ENCODE measurements at regions not wholly inside any gene's neighbourhood (a gene's known extent, or its start where the extent isn't known, plus 50 kb on each side); places are given as distances from the start of the nearest gene placed in this dataset.

DNA sequence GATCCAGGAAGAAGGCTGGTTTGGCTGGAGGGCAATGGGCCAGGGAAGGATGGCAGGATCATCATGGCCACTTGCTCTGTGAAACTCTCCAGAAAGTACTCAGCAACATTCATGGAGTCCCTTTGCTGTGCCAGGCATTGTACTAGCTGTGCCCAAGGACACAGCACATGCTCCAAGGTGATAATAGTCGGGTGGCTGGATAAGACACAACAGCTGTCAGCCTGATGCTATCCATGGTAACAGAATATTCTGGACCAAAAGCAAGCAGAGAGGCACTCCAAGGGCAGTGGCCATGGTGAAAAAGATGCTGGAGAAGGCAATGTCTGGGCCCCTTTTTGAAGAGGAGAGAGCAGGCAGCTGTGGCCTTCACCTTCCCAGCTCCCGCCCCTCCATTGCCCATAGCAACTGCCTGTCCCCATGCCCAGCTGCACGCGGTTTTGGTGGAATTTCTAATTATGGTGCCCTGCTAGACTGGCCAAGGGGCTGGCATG lies 113.8 kb upstream of the CPEB4 start:
- intact Hi-C loops (cut with DNase I) = loop anchor here in 1 of 10 donors (10.0 kb wide), 1 partner anchor 110 kb away; the partner anchor contains the start of gene CPEB4
- Histone ChIP-seq H3K36me3 (no peaks in the 10 kb centered on the region), H3K4me1 (peaks cover 0 to 42% (median 5%) of the 10 kb centered on the region in 12 donors), H3K4me3 (no peak overlapping the region), H3K27me3 (no peaks in the 10 kb centered on the region), H3K9me3 (no peaks in the 10 kb centered on the region), H3K27ac (peak overlapping the region in 11 of 12 donors; percentile 32 to 89 (median 72))
- peak in 4 of 5 donors; percentile 54 to 81 (median 68) for DNase-seq
- peak; percentile 93 to 96 (median 94) for ATAC-seq
- WGBS, 4 donors = 59 to 72% (median 65%) methylated on average over 4 of the region's 4 CpGs
- no peak for TF ChIP-seq POLR2A (IDR thresholded peaks at IDR 0.05)
- TF ChIP-seq, protein P1, sequence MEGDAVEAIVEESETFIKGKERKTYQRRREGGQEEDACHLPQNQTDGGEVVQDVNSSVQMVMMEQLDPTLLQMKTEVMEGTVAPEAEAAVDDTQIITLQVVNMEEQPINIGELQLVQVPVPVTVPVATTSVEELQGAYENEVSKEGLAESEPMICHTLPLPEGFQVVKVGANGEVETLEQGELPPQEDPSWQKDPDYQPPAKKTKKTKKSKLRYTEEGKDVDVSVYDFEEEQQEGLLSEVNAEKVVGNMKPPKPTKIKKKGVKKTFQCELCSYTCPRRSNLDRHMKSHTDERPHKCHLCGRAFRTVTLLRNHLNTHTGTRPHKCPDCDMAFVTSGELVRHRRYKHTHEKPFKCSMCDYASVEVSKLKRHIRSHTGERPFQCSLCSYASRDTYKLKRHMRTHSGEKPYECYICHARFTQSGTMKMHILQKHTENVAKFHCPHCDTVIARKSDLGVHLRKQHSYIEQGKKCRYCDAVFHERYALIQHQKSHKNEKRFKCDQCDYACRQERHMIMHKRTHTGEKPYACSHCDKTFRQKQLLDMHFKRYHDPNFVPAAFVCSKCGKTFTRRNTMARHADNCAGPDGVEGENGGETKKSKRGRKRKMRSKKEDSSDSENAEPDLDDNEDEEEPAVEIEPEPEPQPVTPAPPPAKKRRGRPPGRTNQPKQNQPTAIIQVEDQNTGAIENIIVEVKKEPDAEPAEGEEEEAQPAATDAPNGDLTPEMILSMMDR (IDR thresholded peaks at IDR 0.05) = no peak

DNA sequence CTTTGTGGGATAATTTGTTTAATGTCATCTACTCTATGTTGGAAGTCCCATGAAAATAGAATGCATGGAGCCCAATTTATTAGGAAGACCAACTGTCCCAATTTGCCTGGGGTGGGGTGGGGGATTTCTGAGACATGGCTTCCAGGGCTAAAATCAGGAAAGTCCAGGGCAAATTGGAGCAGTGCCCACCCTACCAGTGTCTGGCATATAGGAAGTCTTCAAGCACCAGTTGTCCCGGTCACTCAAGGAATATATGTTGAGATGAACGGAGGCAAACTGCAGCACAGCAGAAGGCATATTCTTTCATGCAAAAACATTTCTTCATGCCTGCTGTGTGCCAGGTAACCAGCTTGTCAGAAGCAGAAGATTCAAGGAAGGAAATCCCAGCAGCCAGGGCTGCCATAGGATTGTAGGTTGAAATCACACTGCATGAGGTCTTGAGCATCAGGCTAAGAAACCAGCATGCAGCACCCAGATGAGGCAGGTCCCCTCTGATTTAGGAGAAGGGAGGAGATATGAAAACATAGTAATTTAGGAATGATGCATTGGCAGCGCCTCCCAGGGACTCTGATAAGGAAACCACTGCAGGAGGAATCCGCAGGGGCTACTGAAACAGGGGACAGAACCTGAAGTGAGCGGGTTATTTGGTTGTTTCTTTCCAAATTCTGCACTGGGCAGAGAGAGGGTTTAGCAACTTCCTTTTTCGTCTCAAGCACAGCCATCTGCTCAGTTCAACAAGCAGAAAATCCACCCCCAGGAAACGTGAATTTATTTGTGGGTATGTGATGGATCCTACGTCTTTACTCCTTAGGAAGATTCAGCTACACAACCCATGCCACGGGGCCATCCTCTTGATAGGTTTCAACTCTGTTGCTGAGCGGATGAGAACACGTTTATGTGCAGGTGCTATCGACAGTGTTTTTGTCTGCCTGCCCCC lies 112.6 kb upstream of the CPEB4 start:
- Histone ChIP-seq H3K27ac (peak overlapping the region in 1 of 12 donors; percentile 89), H3K4me3 (no peak overlapping the region), H3K36me3 (no peaks in the 10 kb centered on the region), H3K9me3 (no peaks in the 10 kb centered on the region), H3K27me3 (no peaks in the 10 kb centered on the region), H3K4me1 (peaks cover 0 to 50% (median 5%) of the 10 kb centered on the region in 12 donors)
- intact Hi-C loops (cut with DNase I) = loop anchor here in 2 of 10 donors (5.0 to 10.0 kb wide), 2 partner anchors 77 to 109 kb away; partner anchors contain the start of gene CPEB4 (in 1 of the 2)
- 80 to 87% (median 84%) methylated on average over 11 to 12 of the region's 12 CpGs for WGBS, 4 donors
- TF ChIP-seq POLR2A (IDR thresholded peaks at IDR 0.05) = no peak
- TF ChIP-seq, protein P1 (IDR thresholded peaks at IDR 0.05) = no peak
- DNase-seq = no peak
- ATAC-seq = no peak

DNA sequence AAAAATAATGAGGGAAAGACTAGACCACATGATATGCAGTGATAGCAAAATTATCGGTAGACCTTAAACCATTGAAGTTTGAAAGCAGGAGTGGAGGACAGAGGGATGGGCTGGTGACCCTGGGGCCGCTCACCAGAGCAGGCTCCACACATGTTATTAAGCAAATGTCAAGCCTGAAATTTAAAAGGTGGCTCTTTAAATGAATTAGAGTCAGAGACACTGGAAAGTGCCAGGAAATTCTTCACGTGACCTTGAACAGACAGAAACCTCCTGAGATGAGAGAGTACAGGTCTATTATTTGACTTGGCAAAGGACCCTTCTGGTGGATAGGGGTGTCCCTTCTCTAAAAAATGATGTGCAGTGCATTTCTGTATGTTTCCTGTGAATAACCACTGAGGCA lies 111.0 kb upstream of the CPEB4 start:
- no peaks in the 10 kb centered on the region for H3K9me3 ChIP-seq
- no peaks in the 10 kb centered on the region for H3K27me3 ChIP-seq
- intact Hi-C loops (cut with DNase I) = loop anchor here in 2 of 10 donors (5.0 to 10.0 kb wide), 2 partner anchors 75 to 108 kb away; partner anchors contain the start of gene CPEB4 (in 1 of the 2)
- peaks cover 0 to 55% (median 10%) of the 10 kb centered on the region in 12 donors for H3K4me1 ChIP-seq
- no peak for ATAC-seq
- no peak overlapping the region for H3K27ac ChIP-seq
- DNase-seq = no peak
- TF ChIP-seq, protein P1 (IDR thresholded peaks at IDR 0.05) = no peak
- no peak for TF ChIP-seq POLR2A (IDR thresholded peaks at IDR 0.05)
- H3K4me3 ChIP-seq = no peak overlapping the region
- 62 to 73% (median 65%) methylated on average over 3 of the region's 3 CpGs for WGBS, 4 donors
- H3K36me3 ChIP-seq = no peaks in the 10 kb centered on the region

DNA sequence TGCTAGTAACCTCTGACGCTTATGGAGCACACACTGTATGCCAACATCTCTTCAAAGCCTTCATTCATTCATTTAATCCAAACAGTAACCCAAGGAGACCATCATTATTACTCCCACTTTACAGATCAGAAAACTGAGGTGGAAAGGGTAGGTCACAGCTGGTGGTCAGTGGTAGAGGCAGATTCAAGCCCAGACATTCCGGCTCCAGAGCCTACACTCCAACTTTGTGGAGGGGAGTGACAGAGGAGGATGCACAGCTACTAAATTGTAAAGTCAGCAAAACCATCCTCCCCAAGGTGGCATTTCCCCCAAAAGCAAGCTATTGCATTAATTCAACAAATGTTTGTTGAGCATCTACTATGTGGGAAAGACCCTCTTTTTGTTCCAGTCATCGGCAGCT lies 110.5 kb upstream of the CPEB4 start:
- TF ChIP-seq, protein P1 (IDR thresholded peaks at IDR 0.05) = no peak
- TF ChIP-seq POLR2A (IDR thresholded peaks at IDR 0.05) = no peak
- no peaks in the 10 kb centered on the region for H3K9me3 ChIP-seq
- no peaks in the 10 kb centered on the region for H3K27me3 ChIP-seq

More for the DNA sequence above, 110.5 kb upstream of the CPEB4 start:
- H3K27ac ChIP-seq = peak overlapping the region in 1 of 12 donors; percentile 57
- peaks cover 0 to 55% (median 12%) of the 10 kb centered on the region in 12 donors for H3K4me1 ChIP-seq
- no peaks in the 10 kb centered on the region for H3K36me3 ChIP-seq
- WGBS, 4 donors = 89 to 95% (median 90%) methylated on average over 3 of the region's 3 CpGs
- intact Hi-C loops (cut with DNase I) = loop anchor here in 2 of 10 donors (5.0 to 10.0 kb wide), 2 partner anchors 75 to 107 kb away; partner anchors contain the start of gene CPEB4 (in 1 of the 2)
- ATAC-seq (no peak), DNase-seq (no peak)
- no peak overlapping the region for H3K4me3 ChIP-seq

Measured in heart left ventricle (tissue), 16 donors.